PFSK-1 (cell line): ENCODE measurements at regions not wholly inside any gene's neighbourhood (a gene's known extent, or its start where the extent isn't known, plus 50 kb on each side); places are given as distances from the start of the nearest gene placed in this dataset.

Experiments
- FOXP2 ChIP-seq: optimal IDR thresholded peaks from 2 replicates; pipeline ENCODE3; 2011; ENCODE audit warnings: borderline replicate concordance, control low read depth, inconsistent platforms; ENCODE audit not compliant: insufficient read depth; ENCODE audit errors: extremely low read length, extremely low read depth
- POLR2AphosphoS5 ChIP-seq: IDR thresholded peaks from 2 replicates; pipeline ENCODE4 v1.6.1; 2012; ENCODE audit warnings: low read depth, mild to moderate bottlenecking, control low read depth, low read length, moderate library complexity
- SIN3A ChIP-seq: IDR thresholded peaks from 2 replicates; pipeline ENCODE4 v1.6.1; 2012; ENCODE audit warnings: mild to moderate bottlenecking, low read length, moderate library complexity, borderline replicate concordance; ENCODE audit not compliant: insufficient read depth
- TAF1 ChIP-seq: IDR thresholded peaks from 2 replicates; pipeline ENCODE4 v1.6.1; 2012; ENCODE audit warnings: low read length, control low read depth, borderline replicate concordance; ENCODE audit not compliant: insufficient read depth
- TF ChIP-seq, protein P1 (sequence below), 2 experiments: IDR thresholded peaks; 2 replicates each; pipeline versions ENCODE4 v1.6.1 to v1.8.0; 2011 to 2012; ENCODE audit warnings: low read depth in 2 of 2, low read length in 2 of 2, control low read depth in 1 of 2, inconsistent platforms in 1 of 2, mild to moderate bottlenecking in 1 of 2, moderate library complexity in 1 of 2; ENCODE audit not compliant: insufficient read depth in 1 of 2

DNA sequence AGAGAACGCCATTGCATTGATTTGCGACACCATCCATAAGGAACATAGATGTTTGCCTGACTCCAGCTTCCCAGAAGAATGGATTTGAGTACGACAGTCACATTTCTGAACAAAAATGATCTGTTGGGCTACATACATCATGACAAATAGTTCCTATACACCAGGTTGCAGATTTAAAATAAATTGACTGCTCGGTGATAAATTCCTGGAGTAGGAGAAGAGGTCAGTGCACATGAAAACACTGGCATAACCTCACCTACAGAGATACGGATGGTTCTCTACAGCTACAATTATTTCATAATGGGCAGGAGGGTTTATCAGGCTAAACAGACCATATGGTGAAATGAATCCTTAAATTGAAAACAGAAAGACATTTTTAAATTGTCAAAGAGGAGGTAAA is 316.5 kb upstream of the ADARB2 start:
- no peak for TF ChIP-seq POLR2AphosphoS5
- TF ChIP-seq SIN3A = no peak
- TF ChIP-seq FOXP2 = no peak
- TF ChIP-seq, protein P1, sequence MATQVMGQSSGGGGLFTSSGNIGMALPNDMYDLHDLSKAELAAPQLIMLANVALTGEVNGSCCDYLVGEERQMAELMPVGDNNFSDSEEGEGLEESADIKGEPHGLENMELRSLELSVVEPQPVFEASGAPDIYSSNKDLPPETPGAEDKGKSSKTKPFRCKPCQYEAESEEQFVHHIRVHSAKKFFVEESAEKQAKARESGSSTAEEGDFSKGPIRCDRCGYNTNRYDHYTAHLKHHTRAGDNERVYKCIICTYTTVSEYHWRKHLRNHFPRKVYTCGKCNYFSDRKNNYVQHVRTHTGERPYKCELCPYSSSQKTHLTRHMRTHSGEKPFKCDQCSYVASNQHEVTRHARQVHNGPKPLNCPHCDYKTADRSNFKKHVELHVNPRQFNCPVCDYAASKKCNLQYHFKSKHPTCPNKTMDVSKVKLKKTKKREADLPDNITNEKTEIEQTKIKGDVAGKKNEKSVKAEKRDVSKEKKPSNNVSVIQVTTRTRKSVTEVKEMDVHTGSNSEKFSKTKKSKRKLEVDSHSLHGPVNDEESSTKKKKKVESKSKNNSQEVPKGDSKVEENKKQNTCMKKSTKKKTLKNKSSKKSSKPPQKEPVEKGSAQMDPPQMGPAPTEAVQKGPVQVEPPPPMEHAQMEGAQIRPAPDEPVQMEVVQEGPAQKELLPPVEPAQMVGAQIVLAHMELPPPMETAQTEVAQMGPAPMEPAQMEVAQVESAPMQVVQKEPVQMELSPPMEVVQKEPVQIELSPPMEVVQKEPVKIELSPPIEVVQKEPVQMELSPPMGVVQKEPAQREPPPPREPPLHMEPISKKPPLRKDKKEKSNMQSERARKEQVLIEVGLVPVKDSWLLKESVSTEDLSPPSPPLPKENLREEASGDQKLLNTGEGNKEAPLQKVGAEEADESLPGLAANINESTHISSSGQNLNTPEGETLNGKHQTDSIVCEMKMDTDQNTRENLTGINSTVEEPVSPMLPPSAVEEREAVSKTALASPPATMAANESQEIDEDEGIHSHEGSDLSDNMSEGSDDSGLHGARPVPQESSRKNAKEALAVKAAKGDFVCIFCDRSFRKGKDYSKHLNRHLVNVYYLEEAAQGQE (IDR thresholded peaks at IDR 0.05; ENCODE audit: insufficient read depth in 1 of 2, low read depth in 2 of 2, low read length in 2 of 2) = no peak
- TF ChIP-seq TAF1 = no peak

DNA sequence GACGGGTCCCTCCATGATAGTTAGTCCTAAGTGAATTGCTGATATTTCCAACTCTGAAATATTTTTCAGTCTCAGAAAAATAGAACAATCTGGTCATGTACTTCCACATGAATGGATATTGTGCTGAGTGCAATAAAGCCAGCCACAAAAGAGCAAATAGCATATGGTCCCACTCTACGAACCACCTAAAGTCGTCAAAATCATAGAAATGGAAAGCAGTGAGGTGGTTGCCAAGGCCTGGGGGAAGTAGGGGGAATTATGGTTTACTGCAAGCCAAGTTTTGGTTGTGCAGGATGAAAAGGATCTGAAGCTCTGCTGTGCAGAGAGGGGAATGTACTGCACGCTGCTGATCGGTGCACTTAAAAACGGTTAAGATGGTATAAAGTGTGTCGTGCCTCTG is 313.8 kb upstream of the ADARB2 start:
- TF ChIP-seq TAF1 = no peak
- TF ChIP-seq, protein P1 (IDR thresholded peaks at IDR 0.05; ENCODE audit: insufficient read depth in 1 of 2, low read depth in 2 of 2, low read length in 2 of 2) = no peak
- TF ChIP-seq SIN3A = no peak
- TF ChIP-seq FOXP2 = no peak
- TF ChIP-seq POLR2AphosphoS5 = no peak

DNA sequence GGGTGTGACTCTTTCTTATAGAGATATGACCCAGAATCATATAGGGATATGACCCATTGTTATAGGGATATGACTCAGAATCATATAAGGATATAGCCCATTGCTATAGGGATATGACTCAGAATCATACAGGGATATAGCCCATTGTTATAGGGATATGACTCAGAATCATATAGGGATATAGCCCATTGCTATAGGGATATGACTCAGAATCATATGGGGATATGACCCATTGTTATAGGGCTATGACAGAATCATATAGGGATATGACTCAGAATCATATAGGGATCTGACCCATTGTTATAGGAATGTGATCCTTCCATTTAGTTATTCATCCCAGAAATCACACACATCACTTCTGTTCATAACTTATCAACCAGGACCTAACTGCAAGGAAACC is 312.2 kb upstream of the ADARB2 start:
- TF ChIP-seq TAF1 (no peak), FOXP2 (no peak), SIN3A (no peak), POLR2AphosphoS5 (no peak)
- TF ChIP-seq, protein P1 (IDR thresholded peaks at IDR 0.05; ENCODE audit: insufficient read depth in 1 of 2, low read depth in 2 of 2, low read length in 2 of 2) = no peak

DNA sequence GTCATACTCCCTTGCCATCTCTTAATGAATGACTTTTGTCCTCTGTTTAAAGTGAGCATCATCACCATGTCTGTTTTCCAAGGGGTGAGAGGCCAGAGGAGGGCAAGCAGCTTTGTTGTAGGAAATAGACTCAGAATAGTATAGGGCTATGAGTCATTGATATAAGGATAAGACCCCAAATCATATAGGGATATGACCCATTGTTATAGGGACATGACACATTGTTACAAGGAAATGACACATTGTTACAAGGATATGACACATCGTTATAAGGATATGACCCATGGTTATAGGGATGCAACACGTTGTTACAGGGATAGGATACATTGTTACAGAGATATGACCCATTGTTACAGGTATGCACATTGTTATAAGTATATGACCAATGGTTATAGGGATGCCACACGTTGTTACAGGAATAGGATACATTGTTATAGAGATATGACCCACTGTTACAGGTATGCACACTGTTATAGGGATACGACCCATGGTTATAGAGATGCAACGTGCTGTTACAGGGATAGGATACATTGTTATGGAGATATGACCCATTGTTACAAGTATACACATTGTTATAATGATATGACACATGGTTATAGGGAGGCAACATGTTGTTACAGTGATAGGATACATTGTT is 311.1 kb upstream of the ADARB2 start:
- no peak for TF ChIP-seq FOXP2
- no peak for TF ChIP-seq SIN3A
- TF ChIP-seq, protein P1 (IDR thresholded peaks at IDR 0.05; ENCODE audit: insufficient read depth in 1 of 2, low read depth in 2 of 2, low read length in 2 of 2) = no peak
- TF ChIP-seq POLR2AphosphoS5 = no peak
- TF ChIP-seq TAF1 = no peak
